NCI-H2171 (cell line): ENCODE measurements at regions not wholly inside any gene's neighbourhood (a gene's known extent, or its start where the extent isn't known, plus 50 kb on each side); places are given as distances from the start of the nearest gene placed in this dataset.
"Not testable (repeated sequence)": the region's sequence is repeated elsewhere in the genome, so short reads cannot be mapped to it uniquely, and the experiment has no call there.

ENCODE experiments used
- DNase-seq: peaks from one replicate; lab custom pipeline; 2025; lab: John Stamatoyannopoulos, UW

- no peak for DNase-seq
Measured at GRCh38 chr5:87138091-87138805, 129.4 kb upstream of the RASA1 start.

- no peak for DNase-seq
Measured at GRCh38 chr5:87139795-87140194, 127.9 kb upstream of the RASA1 start.

GRCh38 chr5:87141544-87141943 lies 126.1 kb upstream of the RASA1 start:
- DNase-seq = no peak

GRCh38 chr5:87145853-87146252 lies 121.8 kb upstream of the RASA1 start:
- DNase-seq = not testable (repeated sequence)

GRCh38 chr5:87147441-87147840 lies 120.2 kb upstream of the RASA1 start:
- no peak for DNase-seq

- DNase-seq = no peak
Measured at GRCh38 chr5:87150630-87151029, 117.1 kb upstream of the RASA1 start.

GRCh38 chr5:87151547-87151946 lies 116.1 kb upstream of the RASA1 start:
- DNase-seq = no peak

- no peak for DNase-seq
Measured at GRCh38 chr5:87152886-87153285, 114.8 kb upstream of the RASA1 start.

GRCh38 chr5:87154191-87154590 lies 113.5 kb upstream of the RASA1 start:
- no peak for DNase-seq

GRCh38 chr5:87155106-87155505 lies 112.6 kb upstream of the RASA1 start:
- no peak for DNase-seq

- DNase-seq = no peak
Measured at GRCh38 chr5:87156631-87157030, 111.1 kb upstream of the RASA1 start.

GRCh38 chr5:87164409-87164808 lies 103.3 kb upstream of the RASA1 start:
- DNase-seq = no peak

GRCh38 chr5:87169300-87169991 lies 98.2 kb upstream of the RASA1 start:
- no peak for DNase-seq

- DNase-seq = no peak
Measured at GRCh38 chr5:87170799-87171198, 96.9 kb upstream of the RASA1 start.

- DNase-seq = no peak
Measured at GRCh38 chr5:87182649-87183048, 85.0 kb upstream of the RASA1 start.

GRCh38 chr5:87183896-87184295 lies 83.8 kb upstream of the RASA1 start:
- no peak for DNase-seq

GRCh38 chr5:87184605-87185004 lies 83.1 kb upstream of the RASA1 start:
- DNase-seq = no peak

GRCh38 chr5:87185838-87186237 lies 81.8 kb upstream of the RASA1 start:
- no peak for DNase-seq

GRCh38 chr5:87188391-87188790 lies 79.3 kb upstream of the RASA1 start:
- no peak for DNase-seq

- DNase-seq = no peak
Measured at GRCh38 chr5:87190041-87190440, 77.6 kb upstream of the RASA1 start.

- no peak for DNase-seq
Measured at GRCh38 chr5:87190687-87191086, 77.0 kb upstream of the RASA1 start.

- no peak for DNase-seq
Measured at GRCh38 chr5:87191645-87192044, 76.0 kb upstream of the RASA1 start.

GRCh38 chr5:87195104-87195591 lies 72.5 kb upstream of the RASA1 start:
- no peak for DNase-seq

GRCh38 chr5:87195616-87196015 lies 72.1 kb upstream of the RASA1 start:
- no peak for DNase-seq
